GM23248 (cell line): ENCODE measurements at regions not wholly inside any gene's neighbourhood (a gene's known extent, or its start where the extent isn't known, plus 50 kb on each side); places are given as distances from the start of the nearest gene placed in this dataset.
"Not testable (repeated sequence)": the region's sequence is repeated elsewhere in the genome, so short reads cannot be mapped to it uniquely, and the experiment has no call there.

ENCODE experiments used
- DNase-seq: peaks from one replicate; pipeline ENCODE4 v3.0.0-alpha.2; 2015
- H2AFZ ChIP-seq: fragments of 200-600 bp; sonication (generic); 2 replicates; pipeline ENCODE4 v1.6.1; 2016; ENCODE audit warnings: antibody characterized with exemption
- H3F3A ChIP-seq: fragments of 200-600 bp; sonication (generic); 2 replicates; pipeline ENCODE4 v1.6.1; 2016; ENCODE audit warnings: mild to moderate bottlenecking, antibody characterized with exemption, mixed run types; ENCODE audit not compliant: insufficient read depth
- H3K27ac ChIP-seq: fragments of 200-600 bp; sonication (generic); 2 replicates; pipeline ENCODE4 v1.5.1; 2016; ENCODE audit warnings: mild to moderate bottlenecking
- H3K27me3 ChIP-seq: fragments of 200-600 bp; sonication (generic); replicated peaks from 2 replicates; pipeline ENCODE4 v1.6.1; 2016; ENCODE audit warnings: mild to moderate bottlenecking; ENCODE audit not compliant: insufficient read depth
- H3K36me3 ChIP-seq: fragments of 200-600 bp; sonication (generic); 2 replicates; pipeline ENCODE4 v1.6.1; 2016; ENCODE audit warnings: low read depth, mild to moderate bottlenecking
- H3K4me1 ChIP-seq: fragments of 200-600 bp; sonication (generic); 2 replicates; pipeline ENCODE4 v1.6.1; 2016; ENCODE audit warnings: mild to moderate bottlenecking; ENCODE audit not compliant: insufficient read depth
- H3K4me2 ChIP-seq: fragments of 200-600 bp; sonication (generic); one replicate; pipeline ENCODE4 v1.6.1; 2016; ENCODE audit warnings: mild to moderate bottlenecking; ENCODE audit not compliant: unreplicated experiment
- H3K4me3 ChIP-seq: fragments of 200-600 bp; sonication (generic); 2 replicates; pipeline ENCODE4 v1.5.1; 2016; ENCODE audit warnings: mild to moderate bottlenecking
- H3K79me2 ChIP-seq: fragments of 200-600 bp; sonication (generic); 2 replicates; pipeline ENCODE4 v1.6.1; 2016; ENCODE audit warnings: mild to moderate bottlenecking; ENCODE audit not compliant: insufficient read depth
- H3K9ac ChIP-seq: fragments of 200-600 bp; sonication (generic); 2 replicates; pipeline ENCODE4 v1.6.1; 2016; ENCODE audit warnings: mild to moderate bottlenecking
- H3K9me2 ChIP-seq: fragments of 200-600 bp; sonication (generic); 2 replicates; pipeline ENCODE4 v1.6.1; 2016; ENCODE audit warnings: mixed run types, mild to moderate bottlenecking, moderate library complexity; ENCODE audit not compliant: insufficient read depth
- H3K9me3 ChIP-seq: fragments of 200-600 bp; sonication (generic); one replicate; pipeline ENCODE4 v1.6.1; 2017; ENCODE audit warnings: low read depth
- H4K20me1 ChIP-seq: fragments of 200-600 bp; sonication (generic); 2 replicates; pipeline ENCODE4 v1.6.0; 2016; ENCODE audit not compliant: insufficient read depth
- EZH2 ChIP-seq: fragments of 200-600 bp; sonication (generic); IDR thresholded peaks from 2 replicates; pipeline ENCODE4 v1.6.1; 2018; ENCODE audit warnings: antibody characterized with exemption, mild to moderate bottlenecking; ENCODE audit not compliant: insufficient read depth, poor library complexity, severe bottlenecking
- EZH2phosphoT487 ChIP-seq: fragments of 200-600 bp; sonication (generic); IDR thresholded peaks from 2 replicates; pipeline ENCODE4 v1.6.1; 2018; ENCODE audit warnings: antibody characterized with exemption, moderate library complexity, mild to moderate bottlenecking, low read depth; ENCODE audit not compliant: insufficient read depth
- WGBS, 2 experiments: methylation state at CpG; one replicate each; pipeline ENCODE4 v1.1.6; 2015 to 2017; ENCODE audit warnings: low lambda C conversion rate in 2 of 2, low coverage in 1 of 2; ENCODE audit errors: missing lambda C conversion rate in 2 of 2; 5-methylcytosine and 5-hydroxymethylcytosine counted together
- in situ Hi-C: fragments of 300-500 bp; cut with MboI; formaldehyde crosslinking; loops from 2 replicates; pipeline ENCODE4 v1.15.0; 2020

DNA sequence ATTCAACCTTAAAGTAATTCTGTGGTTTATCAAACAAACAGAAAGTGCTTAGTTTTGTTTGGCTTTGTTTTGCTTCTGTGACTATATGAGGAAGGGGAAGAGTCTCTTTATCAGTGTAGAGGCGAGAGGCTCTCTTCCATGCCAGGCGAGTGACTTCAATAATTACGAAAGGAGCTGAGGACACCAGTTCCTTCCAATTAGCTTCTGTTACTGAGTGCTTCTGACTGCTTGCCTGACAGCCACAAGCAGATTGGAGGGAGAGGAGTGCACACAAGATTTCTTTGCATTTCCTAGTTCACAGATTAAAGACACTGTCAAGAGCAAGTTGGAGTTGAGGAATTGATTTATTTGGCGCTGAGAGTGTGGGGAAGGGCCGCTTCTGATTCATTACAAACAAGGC is 1484.5 kb upstream of the TENM4 start:
- Histone ChIP-seq H3F3A (peaks cover 11% of the 10 kb centered on the region), H3K27ac (no peak overlapping the region), H3K9me3 (no peaks in the 10 kb centered on the region), H3K4me2 (no peak overlapping the region), H4K20me1 (no peaks in the 10 kb centered on the region), H3K4me1 (peaks cover 12% of the 10 kb centered on the region), H2AFZ (no peak overlapping the region), H3K27me3 (no peaks in the 10 kb centered on the region), H3K79me2 (no peaks in the 10 kb centered on the region), H3K9me2 (no peaks in the 10 kb centered on the region), H3K36me3 (no peaks in the 10 kb centered on the region), H3K4me3 (no peak overlapping the region), H3K9ac (no peak overlapping the region)
- TF ChIP-seq EZH2phosphoT487: no peak
- no peak for TF ChIP-seq EZH2
- no peak for DNase-seq
- WGBS, 2 experiments: 75 to 77% methylated on average over 5 of the region's 5 CpGs
- in situ Hi-C loops: no loop called here

DNA sequence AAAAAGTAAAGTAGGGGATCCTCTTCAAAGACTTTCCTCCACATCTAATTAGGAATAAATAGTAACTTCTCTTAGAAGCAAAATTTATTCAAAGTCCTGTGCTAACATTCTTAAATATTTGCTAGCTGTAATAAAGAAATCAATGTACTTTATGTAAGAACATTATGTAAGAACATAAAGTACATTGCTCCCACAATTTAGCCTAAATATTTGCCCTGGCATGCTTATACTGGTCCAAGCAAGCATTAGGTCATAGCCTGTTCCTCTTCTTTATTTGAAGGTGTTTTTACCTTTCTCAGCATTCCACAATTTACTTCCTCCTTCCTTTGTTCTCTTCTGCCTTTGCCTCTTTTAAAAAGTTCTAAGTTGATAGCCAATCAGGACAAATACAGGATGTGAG is 1480.5 kb upstream of the TENM4 start:
- H3K36me3 ChIP-seq, H3K9me3 ChIP-seq, H2AFZ ChIP-seq, H3F3A ChIP-seq, H3K27me3 ChIP-seq, H3K4me1 ChIP-seq, H3K4me3 ChIP-seq, in situ Hi-C loops, H3K27ac ChIP-seq, H3K4me2 ChIP-seq, H3K9ac ChIP-seq, DNase-seq, H3K79me2 ChIP-seq, H3K9me2 ChIP-seq, H4K20me1 ChIP-seq: not testable (repeated sequence)

DNA sequence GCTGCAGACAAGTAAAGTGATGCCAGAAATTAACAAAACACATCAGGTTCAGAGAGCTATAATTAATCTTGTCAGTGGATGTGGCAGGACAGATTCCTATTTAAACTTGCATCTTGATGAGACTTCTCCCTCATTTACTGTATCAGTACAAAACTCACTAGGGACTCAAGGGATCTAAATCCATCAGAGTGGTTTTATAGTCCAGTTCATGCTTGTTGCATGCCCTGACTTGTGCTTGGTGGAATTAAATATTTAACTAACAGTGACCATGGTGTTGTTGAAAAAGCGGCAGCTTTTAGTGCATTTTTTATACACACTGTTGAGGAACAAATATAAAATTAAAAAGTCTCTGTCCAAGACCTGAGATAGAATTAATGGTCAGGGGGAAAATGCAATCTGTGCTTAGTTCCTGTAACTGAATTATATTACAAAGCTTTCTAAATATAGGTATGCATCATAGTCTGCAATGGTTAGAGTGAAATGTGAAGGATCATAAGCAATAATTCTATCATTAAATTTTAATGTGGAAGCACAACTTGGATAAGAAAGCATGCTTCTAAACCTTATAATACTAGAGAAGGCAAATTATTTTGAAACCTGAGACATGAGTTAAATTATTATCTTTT is 1475.5 kb upstream of the TENM4 start:
- Histone ChIP-seq H3K27me3 (no peaks in the 10 kb centered on the region), H3K9ac (no peak overlapping the region), H3K9me3 (no peaks in the 10 kb centered on the region), H3F3A (no peaks in the 10 kb centered on the region), H3K4me1 (no peaks in the 10 kb centered on the region), H2AFZ (no peak overlapping the region), H3K9me2 (no peaks in the 10 kb centered on the region), H3K27ac (no peak overlapping the region), H3K4me3 (no peak overlapping the region), H3K79me2 (no peaks in the 10 kb centered on the region), H3K4me2 (no peak overlapping the region), H3K36me3 (no peaks in the 10 kb centered on the region), H4K20me1 (no peaks in the 10 kb centered on the region)
- 92 to 96% methylated on average over 1 of the region's 1 CpG for WGBS, 2 experiments
- in situ Hi-C loops: no loop called here
- TF ChIP-seq EZH2 (no peak), EZH2phosphoT487 (no peak)
- DNase-seq: no peak

DNA sequence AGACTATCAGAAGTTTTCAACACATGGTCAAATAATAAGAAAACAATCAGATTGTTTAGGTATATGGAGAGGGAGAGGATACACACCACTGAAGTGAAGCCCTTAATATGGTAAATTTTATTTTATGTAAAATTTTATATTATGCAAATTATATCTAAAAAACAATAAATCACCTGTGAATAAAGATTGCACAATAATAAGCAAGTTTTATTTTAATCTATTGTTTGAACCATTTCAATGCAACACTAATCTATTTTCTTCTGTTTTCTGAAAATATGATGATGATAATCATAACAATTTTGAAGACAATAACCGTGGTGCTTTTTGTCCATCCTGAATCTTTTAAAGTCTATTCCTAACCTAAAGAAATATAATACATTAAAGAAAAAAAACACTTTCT is 1473.5 kb upstream of the TENM4 start:
- Histone ChIP-seq H3K79me2 (no peaks in the 10 kb centered on the region), H3K36me3 (no peaks in the 10 kb centered on the region), H3K9me2 (no peaks in the 10 kb centered on the region), H3K9me3 (no peaks in the 10 kb centered on the region), H3K4me3 (no peak overlapping the region), H3K27ac (no peak overlapping the region), H3F3A (no peaks in the 10 kb centered on the region), H3K4me2 (no peak overlapping the region), H3K9ac (no peak overlapping the region), H3K4me1 (no peaks in the 10 kb centered on the region), H2AFZ (no peak overlapping the region), H4K20me1 (no peaks in the 10 kb centered on the region), H3K27me3 (no peaks in the 10 kb centered on the region)
- WGBS, 2 experiments: 73 to 77% methylated on average over 1 of the region's 1 CpG
- in situ Hi-C loops: no loop called here
- no peak for DNase-seq
- TF ChIP-seq EZH2phosphoT487 (no peak), EZH2 (no peak)

DNA sequence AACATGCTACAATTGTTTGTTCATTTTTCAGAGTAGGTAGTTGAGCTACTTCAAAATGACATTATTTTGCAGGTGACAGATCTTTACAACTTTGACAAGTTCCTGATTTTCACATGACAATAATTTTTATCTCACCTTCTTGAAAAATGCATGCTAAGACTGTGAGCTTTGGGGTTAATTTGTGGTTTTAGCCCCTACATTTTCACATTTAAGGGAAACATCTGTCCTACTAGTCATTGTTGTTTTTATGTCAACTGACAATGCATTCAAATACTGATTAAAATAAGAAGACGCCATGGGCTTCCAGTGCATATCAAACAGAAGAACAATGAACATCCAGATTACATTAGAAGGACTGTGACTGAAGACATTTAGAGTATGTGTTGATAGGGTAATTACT is 1470.8 kb upstream of the TENM4 start:
- Histone ChIP-seq H3K27me3 (no peaks in the 10 kb centered on the region), H3K9me2 (no peaks in the 10 kb centered on the region), H3K9ac (no peak overlapping the region), H3F3A (no peaks in the 10 kb centered on the region), H3K36me3 (no peaks in the 10 kb centered on the region), H3K4me1 (no peaks in the 10 kb centered on the region), H4K20me1 (no peaks in the 10 kb centered on the region), H2AFZ (no peak overlapping the region), H3K79me2 (no peaks in the 10 kb centered on the region), H3K27ac (no peak overlapping the region), H3K4me3 (no peak overlapping the region), H3K4me2 (no peak overlapping the region), H3K9me3 (no peaks in the 10 kb centered on the region)
- 28 to 46% methylated on average over 1 of the region's 1 CpG for WGBS, 2 experiments
- no peak for TF ChIP-seq EZH2
- no peak for TF ChIP-seq EZH2phosphoT487
- in situ Hi-C loops: no loop called here
- no peak for DNase-seq
